ENCODE measurements at regions not wholly inside any gene's neighbourhood (a gene's known extent, or its start where the extent isn't known, plus 50 kb on each side); places are given as distances from the start of the nearest gene placed in this dataset.

DNA sequence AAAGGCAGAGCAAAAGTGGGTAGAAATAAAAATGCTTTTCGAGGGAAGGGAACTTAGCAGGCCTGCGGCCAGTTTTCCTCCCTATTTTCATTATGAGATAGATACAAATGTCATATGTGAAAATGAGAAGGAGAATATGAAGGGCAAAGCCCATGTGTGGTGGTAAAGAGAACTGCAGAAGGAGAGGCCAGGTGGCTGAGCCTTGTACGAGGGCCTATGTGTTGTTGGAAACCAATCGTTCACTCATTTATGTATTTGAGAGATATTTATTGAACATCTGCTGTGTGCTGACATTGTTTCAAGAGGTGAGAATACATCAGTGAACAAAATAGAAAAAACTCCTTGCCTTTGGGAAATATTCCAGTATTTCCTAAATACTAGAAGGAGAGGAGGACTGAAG lies 147.7 kb downstream of the SH3BGRL2 start:
- TF ChIP-seq, protein P1, sequence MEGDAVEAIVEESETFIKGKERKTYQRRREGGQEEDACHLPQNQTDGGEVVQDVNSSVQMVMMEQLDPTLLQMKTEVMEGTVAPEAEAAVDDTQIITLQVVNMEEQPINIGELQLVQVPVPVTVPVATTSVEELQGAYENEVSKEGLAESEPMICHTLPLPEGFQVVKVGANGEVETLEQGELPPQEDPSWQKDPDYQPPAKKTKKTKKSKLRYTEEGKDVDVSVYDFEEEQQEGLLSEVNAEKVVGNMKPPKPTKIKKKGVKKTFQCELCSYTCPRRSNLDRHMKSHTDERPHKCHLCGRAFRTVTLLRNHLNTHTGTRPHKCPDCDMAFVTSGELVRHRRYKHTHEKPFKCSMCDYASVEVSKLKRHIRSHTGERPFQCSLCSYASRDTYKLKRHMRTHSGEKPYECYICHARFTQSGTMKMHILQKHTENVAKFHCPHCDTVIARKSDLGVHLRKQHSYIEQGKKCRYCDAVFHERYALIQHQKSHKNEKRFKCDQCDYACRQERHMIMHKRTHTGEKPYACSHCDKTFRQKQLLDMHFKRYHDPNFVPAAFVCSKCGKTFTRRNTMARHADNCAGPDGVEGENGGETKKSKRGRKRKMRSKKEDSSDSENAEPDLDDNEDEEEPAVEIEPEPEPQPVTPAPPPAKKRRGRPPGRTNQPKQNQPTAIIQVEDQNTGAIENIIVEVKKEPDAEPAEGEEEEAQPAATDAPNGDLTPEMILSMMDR (conservative IDR thresholded peaks at IDR 0.05; ENCODE audit: low read depth, low read length), result no peak
- no peak overlapping the region for H3K4me3 ChIP-seq (ENCODE audit: low read length)
- no peak for DNase-seq (ENCODE audit: low read depth)

DNA sequence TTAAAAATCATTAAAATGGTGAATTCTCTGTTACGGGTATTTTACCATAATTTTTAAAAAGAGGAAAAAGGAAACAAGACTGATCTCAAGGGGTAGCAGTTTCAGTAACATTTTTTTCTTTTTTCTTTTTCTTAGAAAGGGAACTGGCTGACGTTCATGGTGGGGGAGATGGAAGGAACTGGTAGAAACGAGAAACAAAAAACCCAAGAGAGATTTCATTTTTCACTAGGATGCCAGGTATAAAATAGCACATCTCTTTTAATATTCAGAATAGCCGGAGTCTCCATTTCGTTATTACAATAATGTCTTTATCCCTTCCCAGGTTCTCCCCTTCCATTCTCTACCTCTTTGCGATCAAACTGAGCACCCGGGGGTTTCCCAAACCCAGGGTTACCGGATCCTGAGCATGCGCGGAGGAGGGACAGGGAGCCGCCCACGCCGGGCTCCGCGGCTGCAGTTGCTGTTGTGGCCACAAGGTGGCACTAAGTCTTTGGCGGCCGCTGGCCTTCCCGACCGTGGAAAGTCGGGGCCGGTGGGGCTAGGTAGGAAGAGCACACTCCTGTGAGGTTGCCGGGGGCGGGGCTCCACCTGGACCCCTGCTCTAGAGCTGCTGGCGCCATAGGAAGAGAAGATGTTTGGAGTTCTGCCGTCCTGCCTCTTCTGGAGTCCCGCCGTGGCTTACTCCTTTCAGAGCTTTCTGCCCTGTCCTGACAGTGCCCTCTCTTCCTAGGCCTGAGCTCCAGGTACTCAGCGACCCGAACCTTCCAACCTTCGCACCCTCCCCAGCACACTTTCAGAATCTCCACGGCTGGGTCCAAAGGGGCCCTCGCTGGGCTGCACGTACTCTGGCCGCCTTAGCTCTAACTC lies 146.8 kb downstream of the SH3BGRL2 start:
- peak overlapping the region; percentile 28 for H3K4me3 ChIP-seq (ENCODE audit: low read length)
- no peak for DNase-seq (ENCODE audit: low read depth)
- TF ChIP-seq, protein P1 (conservative IDR thresholded peaks at IDR 0.05; ENCODE audit: low read depth, low read length), result peak; percentile 96

DNA sequence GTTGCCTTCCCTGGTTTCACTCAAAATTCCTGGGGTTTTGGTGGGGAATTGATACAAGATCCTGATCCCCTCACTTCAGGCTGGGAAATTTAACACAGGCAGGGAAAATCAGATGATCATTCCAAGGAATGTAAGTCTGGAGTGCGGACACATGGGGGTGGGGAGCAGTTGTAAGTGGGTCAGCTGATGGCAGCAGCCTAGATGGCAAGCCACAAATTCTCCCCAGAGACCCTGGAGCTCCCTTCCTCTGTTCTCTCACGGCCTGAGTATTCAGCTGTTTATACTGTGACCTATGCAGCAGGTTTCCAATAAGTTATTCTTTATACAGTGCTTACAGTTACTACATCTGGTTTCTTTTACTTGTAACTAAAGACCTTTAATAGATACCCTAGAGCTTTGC lies 144.9 kb downstream of the SH3BGRL2 start:
- TF ChIP-seq, protein P1 (conservative IDR thresholded peaks at IDR 0.05; ENCODE audit: low read depth, low read length), result no peak
- no peak overlapping the region for H3K4me3 ChIP-seq (ENCODE audit: low read length)
- no peak for DNase-seq (ENCODE audit: low read depth)

DNA sequence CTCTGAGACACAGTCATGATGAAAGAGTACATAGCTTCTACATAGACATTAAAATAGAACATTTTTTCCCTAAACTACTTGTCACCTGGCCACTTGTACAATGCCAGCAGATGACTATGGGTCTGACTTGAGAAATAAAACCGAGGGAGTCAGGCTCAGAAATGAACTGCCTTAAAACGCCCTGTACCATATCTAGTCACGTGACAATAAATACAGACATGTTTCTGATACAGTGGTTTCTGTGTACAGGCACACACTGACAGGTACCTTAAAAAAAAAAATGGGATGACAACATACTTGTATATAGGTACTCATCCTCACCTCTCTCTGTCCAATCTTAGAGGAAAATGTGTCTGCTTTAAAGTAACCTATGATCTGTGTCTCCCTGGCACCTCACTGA lies 144.1 kb downstream of the SH3BGRL2 start:
- no peak overlapping the region for H3K4me3 ChIP-seq (ENCODE audit: low read length)
- TF ChIP-seq, protein P1 (conservative IDR thresholded peaks at IDR 0.05; ENCODE audit: low read depth, low read length), result no peak
- DNase-seq (ENCODE audit: low read depth), result no peak

DNA sequence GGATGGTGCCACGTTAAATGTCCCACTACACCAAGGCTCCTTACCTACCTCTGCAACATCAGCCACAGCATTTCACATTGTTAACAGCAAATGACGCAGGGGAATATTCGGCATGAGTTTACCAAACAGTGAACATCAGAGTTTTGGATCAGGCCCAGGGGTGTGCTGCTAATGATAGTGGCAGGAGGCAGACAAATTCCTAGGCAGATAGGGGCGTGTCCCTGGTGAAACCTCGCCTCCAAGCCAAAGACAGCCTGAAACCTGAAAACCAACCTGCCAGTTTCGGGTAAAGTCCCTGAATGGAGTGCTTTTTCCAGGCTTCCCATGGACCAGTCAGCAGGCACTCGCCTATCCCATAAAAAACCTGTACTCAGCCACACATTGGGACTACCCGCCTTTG lies 133.6 kb downstream of the SH3BGRL2 start:
- no peak overlapping the region for H3K4me3 ChIP-seq (ENCODE audit: low read length)
- DNase-seq (ENCODE audit: low read depth), result no peak
- TF ChIP-seq, protein P1 (conservative IDR thresholded peaks at IDR 0.05; ENCODE audit: low read depth, low read length), result no peak

DNA sequence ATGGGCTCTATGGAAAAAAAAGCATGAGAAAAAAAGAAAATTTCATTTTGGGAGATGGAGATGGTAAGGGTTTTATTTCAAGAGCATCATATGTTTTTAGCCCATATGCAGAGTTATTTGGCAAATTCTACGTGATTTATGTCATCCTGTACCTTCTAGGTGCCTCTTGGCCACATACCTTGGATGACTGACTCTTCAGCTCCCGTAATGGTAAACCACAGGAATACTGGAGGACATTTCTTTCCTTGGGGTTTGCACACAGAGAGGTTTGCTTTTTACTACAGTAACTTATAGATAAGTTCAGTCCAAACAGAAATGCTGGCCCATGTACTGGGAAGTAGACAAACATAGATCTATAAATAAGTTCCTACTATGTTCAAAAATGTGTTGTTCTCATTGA lies 132.2 kb downstream of the SH3BGRL2 start:
- no peak for DNase-seq (ENCODE audit: low read depth)
- TF ChIP-seq, protein P1 (conservative IDR thresholded peaks at IDR 0.05; ENCODE audit: low read depth, low read length), result no peak
- no peak overlapping the region for H3K4me3 ChIP-seq (ENCODE audit: low read length)

DNA sequence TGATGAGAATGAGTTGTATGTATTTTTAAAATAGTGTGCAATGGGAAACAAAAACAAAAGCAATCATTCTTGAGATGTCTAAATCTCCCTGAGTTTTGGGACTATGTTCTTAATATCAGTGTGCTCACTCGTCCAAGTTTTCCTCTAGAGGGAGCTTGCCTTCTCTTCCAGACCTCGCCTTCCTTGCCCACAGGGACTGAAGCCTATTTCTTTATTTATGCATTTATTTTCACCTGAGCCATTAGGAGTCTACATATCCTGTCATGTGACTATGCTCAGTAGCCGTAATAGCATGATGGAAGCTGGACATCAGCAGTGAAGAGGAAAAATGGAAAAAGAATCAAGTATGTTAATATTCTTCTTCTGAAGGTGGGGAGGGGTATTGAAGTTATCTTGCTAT lies 131.2 kb downstream of the SH3BGRL2 start:
- peak; percentile 8 for DNase-seq (ENCODE audit: low read depth)
- no peak overlapping the region for H3K4me3 ChIP-seq (ENCODE audit: low read length)
- TF ChIP-seq, protein P1 (conservative IDR thresholded peaks at IDR 0.05; ENCODE audit: low read depth, low read length), result peak; percentile 58
